Type B pancreatic cell (in vitro differentiated cells): ENCODE measurements at regions not wholly inside any gene's neighbourhood (a gene's known extent, or its start where the extent isn't known, plus 50 kb on each side); places are given as distances from the start of the nearest gene placed in this dataset.

Experiments used
- DNase-seq: peaks from one replicate; pipeline ENCODE4 v3.0.0; 2021; ENCODE audit warnings: mixed read lengths; ENCODE audit not compliant: unreplicated experiment; ENCODE audit errors: extremely low spot score
- H3K27ac Mint-ChIP-seq: 2 replicates; pipeline ENCODE4 v1.8.0; 2021; ENCODE audit warnings: mild to moderate bottlenecking, mixed read lengths
- H3K27me3 Mint-ChIP-seq: 2 replicates; pipeline ENCODE4 v1.8.0; 2021; ENCODE audit warnings: mixed read lengths
- H3K36me3 Mint-ChIP-seq: 2 replicates; pipeline ENCODE4 v1.8.0; 2021; ENCODE audit warnings: mixed read lengths
- H3K4me1 Mint-ChIP-seq: one replicate; pipeline ENCODE4 v1.8.0; 2021; ENCODE audit warnings: mixed read lengths; ENCODE audit not compliant: unreplicated experiment
- H3K4me3 Mint-ChIP-seq: 2 replicates; pipeline ENCODE4 v1.8.0; 2021; ENCODE audit warnings: mild to moderate bottlenecking, mixed read lengths
- H3K9me3 Mint-ChIP-seq: 2 replicates; pipeline ENCODE4 v1.8.0; 2021; ENCODE audit warnings: mixed read lengths
- TF ChIP-seq, protein P1 (sequence below): fragments of 200-600 bp; sonication (generic); conservative IDR thresholded peaks from 2 replicates; pipeline ENCODE4 v1.5.0; 2021; ENCODE audit warnings: antibody characterized with exemption, mild to moderate bottlenecking

DNA sequence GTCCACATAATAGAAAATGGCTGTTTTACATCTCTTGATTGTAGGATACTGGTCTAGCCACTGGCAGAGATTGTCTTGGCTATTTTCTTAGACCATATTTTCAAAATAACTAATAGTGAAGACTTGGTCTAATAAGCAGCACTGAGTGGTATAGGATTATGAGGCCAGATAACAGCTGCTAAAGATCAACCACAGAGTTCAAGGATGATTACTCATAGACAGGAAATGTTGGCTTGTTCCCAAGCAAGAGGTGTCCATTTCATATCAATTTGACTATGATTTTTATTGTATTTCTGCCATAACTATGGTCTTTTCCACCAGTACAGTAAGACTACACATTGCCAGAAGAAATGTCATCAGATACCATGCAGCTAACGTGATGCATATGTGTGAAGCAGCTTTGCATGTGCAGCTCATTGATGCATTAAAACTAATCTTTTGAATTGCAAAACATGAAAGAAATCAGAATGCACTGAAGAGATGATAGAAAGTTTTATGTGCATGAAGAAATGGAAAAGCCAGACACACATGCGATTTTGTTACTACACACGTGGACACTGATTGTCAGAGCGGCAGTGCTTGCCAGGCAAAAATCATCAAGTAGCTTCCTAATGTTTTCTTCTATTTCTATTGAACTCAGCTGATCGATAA lies 693.3 kb downstream of the CDH11 start:
- H3K36me3 Mint-ChIP-seq: no peaks in the 10 kb centered on the region
- DNase-seq: no peak

DNA sequence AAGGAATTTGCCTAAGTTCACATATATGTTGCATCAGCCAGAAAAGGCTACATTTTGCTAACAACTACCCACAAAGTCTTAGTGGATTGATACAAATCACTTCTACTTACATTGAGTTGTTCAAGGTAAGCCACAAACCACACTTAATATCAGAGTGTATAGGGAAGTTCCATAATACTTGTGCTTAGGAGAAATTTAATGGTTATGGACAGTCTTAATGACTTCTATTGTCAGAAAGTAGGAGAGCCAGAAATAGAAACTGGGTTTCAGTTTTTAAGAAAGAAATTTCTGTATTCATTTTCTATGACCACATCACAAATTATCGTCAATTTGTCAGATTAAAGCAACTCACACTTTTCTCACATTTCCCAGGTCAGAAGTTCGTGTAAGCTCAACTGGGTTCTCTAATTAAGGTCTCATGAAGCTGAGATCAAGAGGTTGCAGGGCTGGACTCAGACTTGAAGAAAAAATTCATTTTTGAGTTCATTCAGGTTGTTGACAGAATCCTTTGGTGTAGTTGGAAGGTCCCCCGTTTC lies 695.7 kb downstream of the CDH11 start:
- DNase-seq: no peak
- Mint-ChIP-seq H3K9me3 (no peaks in the 10 kb centered on the region), H3K4me3 (no peak overlapping the region), H3K27ac (no peak overlapping the region), H3K36me3 (no peaks in the 10 kb centered on the region), H3K4me1 (peaks cover 3% of the 10 kb centered on the region), H3K27me3 (no peaks in the 10 kb centered on the region)
- TF ChIP-seq, protein P1, sequence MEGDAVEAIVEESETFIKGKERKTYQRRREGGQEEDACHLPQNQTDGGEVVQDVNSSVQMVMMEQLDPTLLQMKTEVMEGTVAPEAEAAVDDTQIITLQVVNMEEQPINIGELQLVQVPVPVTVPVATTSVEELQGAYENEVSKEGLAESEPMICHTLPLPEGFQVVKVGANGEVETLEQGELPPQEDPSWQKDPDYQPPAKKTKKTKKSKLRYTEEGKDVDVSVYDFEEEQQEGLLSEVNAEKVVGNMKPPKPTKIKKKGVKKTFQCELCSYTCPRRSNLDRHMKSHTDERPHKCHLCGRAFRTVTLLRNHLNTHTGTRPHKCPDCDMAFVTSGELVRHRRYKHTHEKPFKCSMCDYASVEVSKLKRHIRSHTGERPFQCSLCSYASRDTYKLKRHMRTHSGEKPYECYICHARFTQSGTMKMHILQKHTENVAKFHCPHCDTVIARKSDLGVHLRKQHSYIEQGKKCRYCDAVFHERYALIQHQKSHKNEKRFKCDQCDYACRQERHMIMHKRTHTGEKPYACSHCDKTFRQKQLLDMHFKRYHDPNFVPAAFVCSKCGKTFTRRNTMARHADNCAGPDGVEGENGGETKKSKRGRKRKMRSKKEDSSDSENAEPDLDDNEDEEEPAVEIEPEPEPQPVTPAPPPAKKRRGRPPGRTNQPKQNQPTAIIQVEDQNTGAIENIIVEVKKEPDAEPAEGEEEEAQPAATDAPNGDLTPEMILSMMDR: no peak

More for the DNA sequence above, 693.3 kb downstream of the CDH11 start:
- Mint-ChIP-seq H3K4me3 (no peak overlapping the region), H3K4me1 (peaks cover 3% of the 10 kb centered on the region), H3K27ac (no peak overlapping the region), H3K27me3 (no peaks in the 10 kb centered on the region), H3K9me3 (no peaks in the 10 kb centered on the region)
- TF ChIP-seq, protein P1: no peak

DNA sequence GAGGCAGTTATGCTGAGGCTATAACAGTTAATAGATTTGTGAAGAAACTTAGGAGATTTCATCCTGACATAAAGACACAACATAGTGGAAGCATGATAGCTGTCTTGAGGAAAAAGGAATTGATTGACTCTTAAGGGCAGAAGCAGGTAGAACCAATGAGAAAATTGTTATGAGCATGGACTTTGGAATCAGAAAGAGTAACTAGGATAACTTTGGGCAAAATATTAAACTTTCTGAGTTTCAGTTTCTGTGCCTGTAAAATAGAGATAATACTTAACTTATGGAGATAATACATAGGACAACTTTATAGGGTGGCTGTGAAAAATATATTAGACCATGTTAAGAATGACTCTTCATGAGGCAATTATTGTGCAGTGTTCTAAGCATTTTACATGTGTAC lies 696.5 kb downstream of the CDH11 start:
- Mint-ChIP-seq H3K27ac (no peak overlapping the region), H3K4me1 (peaks cover 3% of the 10 kb centered on the region), H3K36me3 (no peaks in the 10 kb centered on the region), H3K4me3 (no peak overlapping the region), H3K27me3 (no peaks in the 10 kb centered on the region), H3K9me3 (no peaks in the 10 kb centered on the region)
- no peak for DNase-seq
- TF ChIP-seq, protein P1: no peak

DNA sequence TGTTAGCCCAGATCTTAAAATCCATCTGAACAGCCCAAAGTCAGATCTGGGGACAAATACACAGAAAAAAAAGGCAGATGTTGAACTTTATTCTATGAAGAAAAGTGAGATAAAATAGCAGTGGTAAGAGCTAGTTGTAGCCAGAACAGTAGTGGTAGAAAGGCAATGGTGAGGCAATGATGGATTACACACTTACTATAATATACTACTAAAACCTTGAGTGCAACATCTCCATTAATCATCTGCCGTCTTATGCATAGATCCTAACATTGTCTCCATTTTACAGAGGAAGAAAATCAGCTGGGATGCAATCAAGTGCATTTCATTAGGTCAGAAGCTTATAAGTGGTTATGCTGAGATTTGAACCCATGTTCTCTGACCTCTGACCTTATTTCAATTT lies 699.6 kb downstream of the CDH11 start:
- TF ChIP-seq, protein P1: no peak
- H3K4me3 Mint-ChIP-seq: no peak overlapping the region
- H3K27ac Mint-ChIP-seq: no peak overlapping the region
- no peak for DNase-seq
- H3K4me1 Mint-ChIP-seq: peaks cover 3% of the 10 kb centered on the region
- no peaks in the 10 kb centered on the region for H3K9me3 Mint-ChIP-seq
- no peaks in the 10 kb centered on the region for H3K36me3 Mint-ChIP-seq
- no peaks in the 10 kb centered on the region for H3K27me3 Mint-ChIP-seq

DNA sequence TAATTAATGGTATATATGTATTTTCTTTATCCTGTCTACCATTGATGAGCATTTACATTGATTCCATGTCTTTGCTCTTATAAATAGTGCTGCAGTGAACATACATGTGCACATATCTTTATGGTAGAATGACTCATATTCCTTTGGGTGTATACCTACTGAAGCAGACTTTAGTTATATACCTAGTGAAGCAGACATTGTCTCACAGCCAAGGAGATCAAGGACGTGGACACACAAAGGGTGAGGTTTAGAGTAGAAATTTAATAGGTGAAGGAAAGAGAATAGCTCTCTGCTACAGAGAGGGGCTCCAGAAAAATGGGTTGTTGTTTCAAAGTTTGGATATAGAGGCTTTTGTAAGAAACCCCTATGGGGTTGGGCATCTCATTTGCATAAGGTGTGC lies 700.3 kb downstream of the CDH11 start:
- TF ChIP-seq, protein P1: no peak
- Mint-ChIP-seq H3K36me3 (no peaks in the 10 kb centered on the region), H3K4me3 (no peak overlapping the region), H3K9me3 (no peaks in the 10 kb centered on the region), H3K27me3 (no peaks in the 10 kb centered on the region), H3K4me1 (peaks cover 7% of the 10 kb centered on the region), H3K27ac (no peak overlapping the region)
- DNase-seq: no peak

DNA sequence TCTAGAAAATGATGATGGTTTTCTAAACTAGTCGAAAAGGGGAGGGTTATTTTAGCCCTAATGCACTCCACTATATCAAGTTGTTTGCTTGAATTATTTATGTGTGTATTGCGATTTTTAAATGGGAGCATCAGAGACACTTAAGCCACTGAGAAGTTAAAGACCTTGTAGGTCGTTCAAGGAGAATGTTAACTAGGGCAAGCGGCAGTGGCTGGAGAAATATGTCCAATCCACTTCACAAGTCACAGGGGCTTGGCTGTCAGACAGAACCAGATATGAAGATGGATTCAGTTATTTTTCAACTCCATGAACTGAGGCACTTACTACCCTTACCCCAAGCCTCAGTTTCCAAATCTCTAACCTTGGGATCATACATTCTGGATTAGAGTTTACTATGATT lies 702.0 kb downstream of the CDH11 start:
- Mint-ChIP-seq H3K9me3 (no peaks in the 10 kb centered on the region), H3K27ac (no peak overlapping the region), H3K27me3 (no peaks in the 10 kb centered on the region), H3K4me3 (no peak overlapping the region), H3K36me3 (no peaks in the 10 kb centered on the region), H3K4me1 (peaks cover 7% of the 10 kb centered on the region)
- TF ChIP-seq, protein P1: no peak
- DNase-seq: no peak
